ENCODE measurements at regions not wholly inside any gene's neighbourhood (a gene's known extent, or its start where the extent isn't known, plus 50 kb on each side); places are given as distances from the start of the nearest gene placed in this dataset.

- Histone ChIP-seq H3K36me3 (ENCODE audit: control insufficient read depth in 2 of 2, insufficient read depth in 1 of 2, low read length in 2 of 2) (no peaks in the 10 kb centered on the region), H3K4me1 (ENCODE audit: control insufficient read depth, insufficient read depth, low read length) (no peaks in the 10 kb centered on the region), H3K27ac (ENCODE audit: extremely low read depth, low read depth, low read length) (no peak overlapping the region), H3K4me3 (ENCODE audit: low read depth, low read length) (no peak overlapping the region), H3K9me3 (ENCODE audit: control insufficient read depth, insufficient read depth, low read depth, low read length) (no peaks in the 10 kb centered on the region)
- POLR2A ChIA-PET = no interaction called here
- TF ChIP-seq ZNF239 (tag by site-specific recombination; IDR thresholded peaks at IDR 0.05) = no peak
- TF ChIP-seq WT1 (tag by site-specific recombination; IDR thresholded peaks at IDR 0.05) = no peak
- TF ChIP-seq ATF2 (tag by site-specific recombination; IDR thresholded peaks at IDR 0.05; ENCODE audit: low read depth) = no peak
- no peak for TF ChIP-seq ZNF292 (tag by site-specific recombination; IDR thresholded peaks at IDR 0.05; ENCODE audit: borderline replicate concordance, low read depth)
- TF ChIP-seq ZNF670 (tag by site-specific recombination; IDR thresholded peaks at IDR 0.05; ENCODE audit: low read depth) = no peak
- no peak for TF ChIP-seq ZNF23 (tag by site-specific recombination; IDR thresholded peaks at IDR 0.05; ENCODE audit: borderline replicate concordance)
- CTCF ChIA-PET = no interaction called here
Measured at GRCh38 chr10:71094712-71095390, 117.5 kb upstream of the UNC5B start.

GRCh38 chr10:71099731-71100361 is 112.5 kb upstream of the UNC5B start:
- POLR2A ChIA-PET = no interaction called here
- no peak for TF ChIP-seq KLF7 (tag by site-specific recombination; IDR thresholded peaks at IDR 0.05; ENCODE audit: borderline replicate concordance)
- no peak for TF ChIP-seq ZNF140 (tag by site-specific recombination; IDR thresholded peaks at IDR 0.05)
- TF ChIP-seq ZNF660 (tag by site-specific recombination; IDR thresholded peaks at IDR 0.05) = no peak
- TF ChIP-seq SP7 (tag by site-specific recombination; IDR thresholded peaks at IDR 0.05) = no peak
- TF ChIP-seq, protein P1, sequence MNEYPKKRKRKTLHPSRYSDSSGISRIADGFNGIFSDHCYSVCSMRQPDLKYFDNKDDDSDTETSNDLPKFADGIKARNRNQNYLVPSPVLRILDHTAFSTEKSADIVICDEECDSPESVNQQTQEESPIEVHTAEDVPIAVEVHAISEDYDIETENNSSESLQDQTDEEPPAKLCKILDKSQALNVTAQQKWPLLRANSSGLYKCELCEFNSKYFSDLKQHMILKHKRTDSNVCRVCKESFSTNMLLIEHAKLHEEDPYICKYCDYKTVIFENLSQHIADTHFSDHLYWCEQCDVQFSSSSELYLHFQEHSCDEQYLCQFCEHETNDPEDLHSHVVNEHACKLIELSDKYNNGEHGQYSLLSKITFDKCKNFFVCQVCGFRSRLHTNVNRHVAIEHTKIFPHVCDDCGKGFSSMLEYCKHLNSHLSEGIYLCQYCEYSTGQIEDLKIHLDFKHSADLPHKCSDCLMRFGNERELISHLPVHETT (tag by site-specific recombination; IDR thresholded peaks at IDR 0.05) = no peak
- no peak for TF ChIP-seq ZNF10 (tag by site-specific recombination; IDR thresholded peaks at IDR 0.05)
- TF ChIP-seq, protein P2, sequence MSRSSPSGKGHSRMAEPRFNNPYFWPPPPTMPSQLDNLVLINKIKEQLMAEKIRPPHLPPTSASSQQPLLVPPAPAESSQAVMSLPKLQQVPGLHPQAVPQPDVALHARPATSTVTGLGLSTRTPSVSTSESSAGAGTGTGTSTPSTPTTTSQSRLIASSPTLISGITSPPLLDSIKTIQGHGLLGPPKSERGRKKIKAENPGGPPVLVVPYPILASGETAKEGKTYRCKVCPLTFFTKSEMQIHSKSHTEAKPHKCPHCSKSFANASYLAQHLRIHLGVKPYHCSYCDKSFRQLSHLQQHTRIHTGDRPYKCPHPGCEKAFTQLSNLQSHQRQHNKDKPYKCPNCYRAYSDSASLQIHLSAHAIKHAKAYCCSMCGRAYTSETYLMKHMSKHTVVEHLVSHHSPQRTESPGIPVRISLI (tag by site-specific recombination; IDR thresholded peaks at IDR 0.05) = no peak
- TF ChIP-seq ZEB2 (tag by site-specific recombination; IDR thresholded peaks at IDR 0.05) = no peak
- TF ChIP-seq ZFP41 (tag by site-specific recombination; IDR thresholded peaks at IDR 0.05; ENCODE audit: borderline replicate concordance) = no peak
- TF ChIP-seq, protein P3, sequence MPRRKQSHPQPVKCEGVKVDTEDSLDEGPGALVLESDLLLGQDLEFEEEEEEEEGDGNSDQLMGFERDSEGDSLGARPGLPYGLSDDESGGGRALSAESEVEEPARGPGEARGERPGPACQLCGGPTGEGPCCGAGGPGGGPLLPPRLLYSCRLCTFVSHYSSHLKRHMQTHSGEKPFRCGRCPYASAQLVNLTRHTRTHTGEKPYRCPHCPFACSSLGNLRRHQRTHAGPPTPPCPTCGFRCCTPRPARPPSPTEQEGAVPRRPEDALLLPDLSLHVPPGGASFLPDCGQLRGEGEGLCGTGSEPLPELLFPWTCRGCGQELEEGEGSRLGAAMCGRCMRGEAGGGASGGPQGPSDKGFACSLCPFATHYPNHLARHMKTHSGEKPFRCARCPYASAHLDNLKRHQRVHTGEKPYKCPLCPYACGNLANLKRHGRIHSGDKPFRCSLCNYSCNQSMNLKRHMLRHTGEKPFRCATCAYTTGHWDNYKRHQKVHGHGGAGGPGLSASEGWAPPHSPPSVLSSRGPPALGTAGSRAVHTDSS (tag by site-specific recombination; IDR thresholded peaks at IDR 0.05) = no peak
- no peak for TF ChIP-seq ZBTB6 (tag by site-specific recombination; IDR thresholded peaks at IDR 0.05)
- no peak for TF ChIP-seq ZNF114 (tag by site-specific recombination; IDR thresholded peaks at IDR 0.05)
- no peak for TF ChIP-seq SP3 (tag by site-specific recombination; IDR thresholded peaks at IDR 0.05)
- TF ChIP-seq ZNF624 (tag by site-specific recombination; IDR thresholded peaks at IDR 0.05) = no peak
- no peak for TF ChIP-seq ZBTB48 (tag by site-specific recombination; IDR thresholded peaks at IDR 0.05)
- TF ChIP-seq ZNF791 (tag by site-specific recombination; IDR thresholded peaks at IDR 0.05) = no peak
- TF ChIP-seq ZNF302 (tag by site-specific recombination; IDR thresholded peaks at IDR 0.05; ENCODE audit: low read depth) = no peak

More at GRCh38 chr10:71099731-71100361, 112.5 kb upstream of the UNC5B start:
- H3K4me3 ChIP-seq (ENCODE audit: low read depth, low read length) = no peak overlapping the region
- no peak overlapping the region for H3K27ac ChIP-seq (ENCODE audit: extremely low read depth, low read depth, low read length)
- no peaks in the 10 kb centered on the region for H3K9me3 ChIP-seq (ENCODE audit: control insufficient read depth, insufficient read depth, low read depth, low read length)
- CTCF ChIA-PET = no interaction called here
- no peaks in the 10 kb centered on the region for H3K36me3 ChIP-seq (ENCODE audit: control insufficient read depth in 2 of 2, insufficient read depth in 1 of 2, low read length in 2 of 2)
- no peaks in the 10 kb centered on the region for H3K4me1 ChIP-seq (ENCODE audit: control insufficient read depth, insufficient read depth, low read length)

Measured in HEK293 (cell line).